Nephron progenitor cell (in vitro differentiated cells): ENCODE measurements at regions not wholly inside any gene's neighbourhood (a gene's known extent, or its start where the extent isn't known, plus 50 kb on each side); places are given as distances from the start of the nearest gene placed in this dataset.

Experiments
- DNase-seq: peaks from one replicate; pipeline ENCODE4 v3.0.0; 2021
- H3K27ac Mint-ChIP-seq: 2 replicates; pipeline ENCODE4 v1.8.0; 2021; ENCODE audit warnings: mild to moderate bottlenecking, moderate library complexity, mixed read lengths
- H3K27me3 Mint-ChIP-seq: 2 replicates; pipeline ENCODE4 v1.8.0; 2021; ENCODE audit warnings: mild to moderate bottlenecking, low read depth, mixed read lengths; ENCODE audit not compliant: poor library complexity
- H3K36me3 Mint-ChIP-seq: 2 replicates; pipeline ENCODE4 v1.8.0; 2021; ENCODE audit warnings: low read depth, mixed read lengths
- H3K4me1 Mint-ChIP-seq: 2 replicates; pipeline ENCODE4 v1.8.0; 2021; ENCODE audit warnings: mixed read lengths
- H3K4me3 Mint-ChIP-seq: 2 replicates; pipeline ENCODE4 v1.8.0; 2021; ENCODE audit warnings: mild to moderate bottlenecking, moderate library complexity, mixed read lengths
- H3K9me3 Mint-ChIP-seq: 2 replicates; pipeline ENCODE4 v1.8.0; 2021; ENCODE audit warnings: mild to moderate bottlenecking, moderate library complexity, mixed read lengths
- CTCF ChIP-seq: fragments of 200-600 bp; sonication (generic); IDR thresholded peaks from 2 replicates; pipeline ENCODE4 v1.5.0; 2021; ENCODE audit warnings: antibody characterized with exemption

DNA sequence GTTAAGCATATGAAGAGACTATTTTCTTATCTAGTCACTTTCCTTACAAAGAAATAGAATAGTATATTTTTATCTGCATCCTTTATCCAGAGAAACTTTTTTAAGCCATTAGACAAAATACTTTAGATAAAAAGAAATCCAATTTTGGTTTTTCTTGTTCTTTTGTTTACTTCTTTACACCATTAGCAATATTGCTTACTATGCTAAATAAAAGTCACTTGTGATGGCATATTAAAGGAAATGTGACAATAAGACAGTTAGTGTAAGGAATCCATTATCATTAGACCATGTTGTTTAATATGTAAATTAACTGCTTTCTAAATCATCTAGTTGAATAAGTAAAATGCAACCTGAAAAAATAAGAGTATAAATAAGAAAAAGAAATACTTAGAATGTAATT, 2582.7 kb downstream of the ARAP2 start:
- no peak for DNase-seq
- no peak for TF ChIP-seq CTCF
- H3K9me3 Mint-ChIP-seq, result peaks cover 44% of the 10 kb centered on the region
- H3K27me3 Mint-ChIP-seq, result no peaks in the 10 kb centered on the region
- H3K36me3 Mint-ChIP-seq, result no peaks in the 10 kb centered on the region
- H3K4me1 Mint-ChIP-seq, result no peaks in the 10 kb centered on the region
- H3K27ac Mint-ChIP-seq, result no peak overlapping the region
- no peak overlapping the region for H3K4me3 Mint-ChIP-seq

- peaks cover 3% of the 10 kb centered on the region for H3K27me3 Mint-ChIP-seq
- H3K36me3 Mint-ChIP-seq, result no peaks in the 10 kb centered on the region
- no peak for DNase-seq
- H3K4me3 Mint-ChIP-seq, result no peak overlapping the region
- TF ChIP-seq CTCF, result no peak
- H3K9me3 Mint-ChIP-seq, result peaks cover 4% of the 10 kb centered on the region
- no peak overlapping the region for H3K27ac Mint-ChIP-seq
- no peaks in the 10 kb centered on the region for H3K4me1 Mint-ChIP-seq
Measured at GRCh38 chr4:33685939-33686338, 2558.4 kb downstream of the ARAP2 start.

DNA sequence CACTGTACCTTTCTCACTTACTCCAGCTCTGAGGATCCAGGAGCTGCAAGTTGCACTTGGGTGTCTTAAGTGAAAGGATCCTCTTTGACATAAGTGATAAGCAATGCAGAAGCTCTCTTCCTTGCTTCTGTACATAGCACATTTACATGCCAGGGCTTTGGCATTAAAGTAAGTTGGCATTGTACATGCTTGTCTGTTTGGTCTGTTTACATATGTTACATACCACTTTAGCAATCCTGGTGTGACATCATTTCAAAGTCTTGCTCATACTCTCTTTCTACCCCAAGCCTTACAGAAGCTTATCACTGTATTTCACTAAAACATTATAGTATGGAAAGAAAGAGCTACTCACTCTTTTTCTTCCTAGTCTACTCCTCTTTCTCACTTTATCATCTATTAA, 2548.3 kb downstream of the ARAP2 start:
- peaks cover 3% of the 10 kb centered on the region for H3K27me3 Mint-ChIP-seq
- H3K36me3 Mint-ChIP-seq, result no peaks in the 10 kb centered on the region
- DNase-seq, result no peak
- H3K4me1 Mint-ChIP-seq, result no peaks in the 10 kb centered on the region
- TF ChIP-seq CTCF, result no peak
- no peak overlapping the region for H3K27ac Mint-ChIP-seq
- no peak overlapping the region for H3K4me3 Mint-ChIP-seq
- H3K9me3 Mint-ChIP-seq, result peaks cover 21% of the 10 kb centered on the region

DNA sequence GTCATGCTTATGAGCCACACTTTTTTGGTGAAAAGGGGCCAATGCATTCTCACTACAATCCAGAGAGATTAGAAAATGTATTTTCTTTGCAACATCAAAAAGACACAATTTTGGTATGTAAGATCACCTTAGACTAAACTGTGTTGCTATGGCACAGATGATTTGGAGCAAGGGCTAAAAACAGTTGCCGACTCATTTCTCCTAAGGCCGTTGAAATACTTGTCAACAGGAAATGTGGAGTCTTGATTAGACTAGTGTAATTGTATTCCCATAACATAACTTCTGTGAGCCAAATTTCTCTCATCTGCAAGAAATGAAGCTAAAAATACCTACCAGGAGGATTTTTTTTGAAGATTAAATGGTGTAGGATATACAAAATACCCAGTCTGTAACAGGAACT, 2547.7 kb downstream of the ARAP2 start:
- Mint-ChIP-seq H3K27ac (no peak overlapping the region), H3K4me1 (no peaks in the 10 kb centered on the region), H3K36me3 (no peaks in the 10 kb centered on the region), H3K4me3 (no peak overlapping the region), H3K27me3 (peaks cover 3% of the 10 kb centered on the region), H3K9me3 (peaks cover 21% of the 10 kb centered on the region)
- no peak for TF ChIP-seq CTCF
- no peak for DNase-seq

- peaks cover 46% of the 10 kb centered on the region for H3K9me3 Mint-ChIP-seq
Measured at GRCh38 chr4:33709247-33709646, 2535.1 kb downstream of the ARAP2 start.

More at GRCh38 chr4:33709247-33709646, 2535.1 kb downstream of the ARAP2 start:
- Mint-ChIP-seq H3K27me3 (no peaks in the 10 kb centered on the region), H3K4me1 (no peaks in the 10 kb centered on the region), H3K36me3 (no peaks in the 10 kb centered on the region), H3K4me3 (no peak overlapping the region), H3K27ac (no peak overlapping the region)
- no peak for TF ChIP-seq CTCF
- no peak for DNase-seq
